ENCODE measurements at regions not wholly inside any gene's neighbourhood (a gene's known extent, or its start where the extent isn't known, plus 50 kb on each side); places are given as distances from the start of the nearest gene placed in this dataset.

DNA sequence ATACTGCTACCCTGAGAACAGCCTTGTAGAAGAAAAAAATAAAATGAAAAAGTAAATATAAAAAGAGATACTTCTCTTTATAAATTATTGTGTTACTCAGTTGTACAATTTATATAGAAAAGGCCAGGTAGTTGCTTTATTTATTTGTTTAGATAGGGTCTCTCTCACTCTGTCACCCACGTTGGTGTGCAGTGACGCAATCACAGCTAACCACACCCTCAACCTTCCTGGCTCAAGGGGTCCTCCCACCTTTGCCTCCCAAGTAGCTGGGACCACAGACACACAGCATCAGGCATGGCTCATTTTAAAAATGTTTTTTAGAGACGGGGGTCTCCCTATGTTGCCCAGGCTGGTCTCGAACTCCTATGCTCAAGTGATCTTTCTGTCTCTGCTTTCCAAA lies 175.4 kb upstream of the PZP start:
- no peak overlapping the region for H3K4me2 ChIP-seq (ENCODE audit: low read length)
- no peak overlapping the region for H3K4me3 ChIP-seq (ENCODE audit: low read length)
- no peaks in the 10 kb centered on the region for H3K27me3 ChIP-seq (ENCODE audit: control insufficient read depth, insufficient read depth, low read length)
- no peak overlapping the region for H3K9ac ChIP-seq (ENCODE audit: low read depth, low read length)
- no peaks in the 10 kb centered on the region for H3K36me3 ChIP-seq (ENCODE audit: insufficient read depth, low read length)
- no peaks in the 10 kb centered on the region for H3K9me3 ChIP-seq (replicated peaks; ENCODE audit: low read length)
- H3K4me1 ChIP-seq (ENCODE audit: control insufficient read depth, insufficient read depth, low read length), result no peaks in the 10 kb centered on the region

DNA sequence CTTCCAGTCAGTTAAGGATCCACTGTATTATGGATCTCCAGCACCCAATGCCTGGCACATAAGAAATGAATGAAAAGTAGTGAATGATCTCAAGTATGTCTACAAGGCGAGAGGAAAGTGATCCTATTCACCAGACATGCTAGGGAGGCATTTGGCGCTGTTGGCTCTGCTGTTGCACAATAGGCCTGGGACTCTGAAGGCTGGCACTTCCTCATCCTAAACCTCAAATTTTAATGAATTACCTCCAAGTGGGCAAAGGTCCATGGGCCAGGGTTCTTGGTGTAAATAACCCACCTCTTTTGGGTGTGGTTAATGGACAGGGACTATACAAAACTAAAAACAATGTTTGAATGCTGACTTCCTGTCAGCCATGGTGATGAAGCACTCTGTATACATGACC lies 173.4 kb upstream of the PZP start:
- Histone ChIP-seq H3K4me3 (ENCODE audit: low read length) (no peak overlapping the region), H3K9me3 (replicated peaks; ENCODE audit: low read length) (no peaks in the 10 kb centered on the region), H3K9ac (ENCODE audit: low read depth, low read length) (no peak overlapping the region), H3K36me3 (ENCODE audit: insufficient read depth, low read length) (no peaks in the 10 kb centered on the region), H3K4me2 (ENCODE audit: low read length) (no peak overlapping the region), H3K27me3 (ENCODE audit: control insufficient read depth, insufficient read depth, low read length) (peaks cover 5% of the 10 kb centered on the region), H3K4me1 (ENCODE audit: control insufficient read depth, insufficient read depth, low read length) (no peaks in the 10 kb centered on the region)

DNA sequence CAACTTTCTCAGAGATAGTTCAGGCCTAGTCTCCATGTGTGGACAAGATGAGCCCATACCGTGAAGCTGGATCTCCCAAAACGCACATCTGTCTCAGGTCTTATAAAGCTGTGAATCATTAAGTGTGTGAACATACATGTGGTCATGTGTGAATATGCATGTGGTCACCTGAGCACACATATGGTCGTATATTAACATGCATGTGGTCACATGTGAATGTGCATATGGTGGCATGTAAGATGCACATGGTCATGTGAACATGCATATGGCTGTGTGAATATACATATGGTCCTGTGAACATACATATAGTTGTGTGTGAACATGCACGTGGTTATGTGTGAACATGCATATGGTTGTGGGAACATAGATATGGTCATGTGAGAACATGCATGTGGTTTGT lies 172.5 kb upstream of the PZP start:
- peaks cover 5% of the 10 kb centered on the region for H3K27me3 ChIP-seq (ENCODE audit: control insufficient read depth, insufficient read depth, low read length)
- H3K4me1 ChIP-seq (ENCODE audit: control insufficient read depth, insufficient read depth, low read length), result no peaks in the 10 kb centered on the region
- no peak overlapping the region for H3K4me2 ChIP-seq (ENCODE audit: low read length)
- H3K9ac ChIP-seq (ENCODE audit: low read depth, low read length), result no peak overlapping the region
- no peak overlapping the region for H3K4me3 ChIP-seq (ENCODE audit: low read length)
- H3K9me3 ChIP-seq (replicated peaks; ENCODE audit: low read length), result no peaks in the 10 kb centered on the region
- no peaks in the 10 kb centered on the region for H3K36me3 ChIP-seq (ENCODE audit: insufficient read depth, low read length)

DNA sequence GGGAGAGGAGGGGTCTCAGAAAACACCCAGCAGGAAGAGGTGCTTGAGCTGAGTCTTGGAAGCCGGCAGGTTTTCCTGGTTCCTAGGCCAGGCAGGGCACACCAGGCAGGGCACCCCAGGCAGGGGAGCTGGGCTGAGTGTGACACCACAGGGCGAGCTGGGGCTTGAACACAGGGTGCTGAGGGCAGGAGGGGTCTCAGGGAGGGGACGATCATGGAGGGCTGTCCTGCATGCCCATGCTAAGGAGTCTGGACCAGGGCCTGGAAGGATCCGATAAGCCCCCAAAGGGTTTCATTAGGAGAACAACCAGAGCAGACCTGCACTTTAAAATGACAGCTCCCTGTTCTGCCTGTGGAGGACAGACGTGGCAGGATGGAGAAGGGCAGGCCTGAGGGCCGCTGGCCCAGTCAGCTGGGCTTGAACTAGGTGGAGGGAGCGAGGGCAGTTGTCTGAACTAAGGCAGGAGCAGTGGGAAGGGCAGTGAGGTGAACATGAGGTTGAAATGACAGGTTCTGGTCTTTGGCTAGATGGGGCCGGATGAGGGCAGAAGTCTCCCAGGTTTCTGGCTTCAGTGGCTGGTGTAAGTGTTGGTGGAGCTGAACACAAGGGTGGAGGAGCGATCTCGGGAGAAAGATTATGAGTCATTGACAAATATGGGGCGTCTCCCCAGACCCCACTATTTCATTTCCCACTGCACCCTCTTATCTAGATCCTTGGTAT lies 171.0 kb upstream of the PZP start:
- Histone ChIP-seq H3K36me3 (ENCODE audit: insufficient read depth, low read length) (no peaks in the 10 kb centered on the region), H3K9me3 (replicated peaks; ENCODE audit: low read length) (no peaks in the 10 kb centered on the region), H3K4me3 (ENCODE audit: low read length) (no peak overlapping the region), H3K4me2 (ENCODE audit: low read length) (no peak overlapping the region), H3K4me1 (ENCODE audit: control insufficient read depth, insufficient read depth, low read length) (no peaks in the 10 kb centered on the region), H3K27me3 (ENCODE audit: control insufficient read depth, insufficient read depth, low read length) (peaks cover 5% of the 10 kb centered on the region), H3K9ac (ENCODE audit: low read depth, low read length) (no peak overlapping the region)

DNA sequence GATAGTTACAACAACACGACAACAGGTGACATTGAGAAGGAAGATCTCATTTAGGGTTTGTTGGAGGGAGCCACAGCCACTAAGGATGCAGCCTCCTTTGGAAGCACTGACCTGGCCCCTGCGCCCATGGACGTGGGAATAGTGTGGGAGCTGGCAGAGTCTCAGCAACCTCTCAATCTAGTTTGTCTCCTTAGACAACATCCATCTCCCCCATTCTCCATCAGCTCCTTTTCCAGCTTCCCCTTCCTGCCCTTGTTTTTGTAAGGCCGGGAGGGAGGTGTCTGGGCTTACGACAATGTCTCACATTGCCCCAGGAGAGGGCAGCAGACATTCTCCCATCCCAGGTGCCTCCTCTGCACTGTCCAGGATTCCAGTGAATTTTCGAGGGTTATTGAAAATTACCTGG lies 170.2 kb upstream of the PZP start:
- Histone ChIP-seq H3K27me3 (ENCODE audit: control insufficient read depth, insufficient read depth, low read length) (peaks cover 5% of the 10 kb centered on the region), H3K9ac (ENCODE audit: low read depth, low read length) (no peak overlapping the region), H3K9me3 (replicated peaks; ENCODE audit: low read length) (no peaks in the 10 kb centered on the region), H3K4me1 (ENCODE audit: control insufficient read depth, insufficient read depth, low read length) (no peaks in the 10 kb centered on the region), H3K4me2 (ENCODE audit: low read length) (no peak overlapping the region), H3K4me3 (ENCODE audit: low read length) (no peak overlapping the region), H3K36me3 (ENCODE audit: insufficient read depth, low read length) (no peaks in the 10 kb centered on the region)

DNA sequence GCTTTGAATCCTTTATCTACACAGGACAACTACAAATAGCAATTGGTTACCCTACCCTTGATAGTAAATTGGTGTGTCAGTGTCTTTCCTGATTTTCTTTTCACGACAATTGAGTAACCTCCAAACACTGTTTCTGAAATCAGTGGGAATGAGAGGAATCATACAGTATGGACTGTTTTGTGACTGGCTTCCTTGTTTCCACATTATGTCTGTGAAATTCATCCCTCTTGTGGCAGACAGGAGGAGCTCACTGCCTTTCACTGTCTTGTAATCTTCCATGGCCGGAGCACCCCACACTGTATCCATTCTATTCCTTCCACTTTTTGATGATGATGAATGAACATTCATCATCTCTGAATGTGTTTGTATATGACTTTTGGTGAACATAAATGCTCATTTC lies 164.0 kb upstream of the PZP start:
- Histone ChIP-seq H3K9me3 (replicated peaks; ENCODE audit: low read length) (no peaks in the 10 kb centered on the region), H3K4me1 (ENCODE audit: control insufficient read depth, insufficient read depth, low read length) (no peaks in the 10 kb centered on the region), H3K4me2 (ENCODE audit: low read length) (no peak overlapping the region), H3K9ac (ENCODE audit: low read depth, low read length) (no peak overlapping the region), H3K27me3 (ENCODE audit: control insufficient read depth, insufficient read depth, low read length) (peaks cover 3% of the 10 kb centered on the region), H3K36me3 (ENCODE audit: insufficient read depth, low read length) (no peaks in the 10 kb centered on the region), H3K4me3 (ENCODE audit: low read length) (no peak overlapping the region)

DNA sequence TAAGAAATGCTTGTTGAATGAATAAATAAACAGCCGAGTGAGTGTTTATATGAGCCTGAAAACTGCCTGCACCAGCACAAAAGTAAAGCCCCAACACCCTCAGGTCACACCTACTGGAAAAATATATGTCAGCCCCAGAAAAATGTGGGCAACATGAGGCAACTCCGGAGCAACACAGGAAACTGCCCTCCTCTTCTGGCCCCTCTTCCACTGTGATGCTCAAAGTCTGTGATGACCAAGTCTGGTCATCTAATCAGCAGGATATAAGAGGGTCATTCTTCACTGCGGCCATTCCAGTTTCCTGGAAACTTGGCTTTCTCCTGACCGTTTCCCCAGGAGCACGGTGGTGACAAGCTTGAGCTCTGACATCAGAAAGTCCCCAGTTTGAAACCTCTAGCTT lies 159.6 kb upstream of the PZP start:
- no peaks in the 10 kb centered on the region for H3K27me3 ChIP-seq (ENCODE audit: control insufficient read depth, insufficient read depth, low read length)
- H3K4me2 ChIP-seq (ENCODE audit: low read length), result no peak overlapping the region
- H3K9me3 ChIP-seq (replicated peaks; ENCODE audit: low read length), result peaks cover 5% of the 10 kb centered on the region
- no peak overlapping the region for H3K4me3 ChIP-seq (ENCODE audit: low read length)
- H3K4me1 ChIP-seq (ENCODE audit: control insufficient read depth, insufficient read depth, low read length), result peaks cover 15% of the 10 kb centered on the region
- no peak overlapping the region for H3K9ac ChIP-seq (ENCODE audit: low read depth, low read length)
- no peaks in the 10 kb centered on the region for H3K36me3 ChIP-seq (ENCODE audit: insufficient read depth, low read length)

DNA sequence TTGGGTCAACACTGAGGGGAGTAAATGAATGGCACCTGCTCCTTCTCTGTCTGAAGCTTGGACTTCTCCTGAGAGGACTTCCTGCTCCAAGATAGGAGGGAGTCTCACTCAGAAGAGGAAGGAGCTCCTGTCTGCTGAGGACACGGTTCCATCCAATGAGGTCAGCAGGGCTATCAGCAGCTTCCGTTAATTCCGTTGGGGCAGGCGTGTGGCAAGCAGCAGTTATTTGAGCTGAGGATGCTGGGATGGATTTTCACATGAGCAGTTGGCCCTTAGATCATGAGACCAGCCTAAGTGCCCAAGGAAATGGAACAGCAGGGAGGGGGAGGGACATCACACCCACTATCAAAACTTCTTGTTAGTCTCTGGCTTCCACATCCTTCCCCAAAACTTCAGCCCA lies 159.0 kb upstream of the PZP start:
- no peaks in the 10 kb centered on the region for H3K27me3 ChIP-seq (ENCODE audit: control insufficient read depth, insufficient read depth, low read length)
- H3K36me3 ChIP-seq (ENCODE audit: insufficient read depth, low read length), result no peaks in the 10 kb centered on the region
- no peak overlapping the region for H3K4me2 ChIP-seq (ENCODE audit: low read length)
- peaks cover 5% of the 10 kb centered on the region for H3K9me3 ChIP-seq (replicated peaks; ENCODE audit: low read length)
- no peak overlapping the region for H3K9ac ChIP-seq (ENCODE audit: low read depth, low read length)
- H3K4me1 ChIP-seq (ENCODE audit: control insufficient read depth, insufficient read depth, low read length), result peaks cover 15% of the 10 kb centered on the region
- no peak overlapping the region for H3K4me3 ChIP-seq (ENCODE audit: low read length)

DNA sequence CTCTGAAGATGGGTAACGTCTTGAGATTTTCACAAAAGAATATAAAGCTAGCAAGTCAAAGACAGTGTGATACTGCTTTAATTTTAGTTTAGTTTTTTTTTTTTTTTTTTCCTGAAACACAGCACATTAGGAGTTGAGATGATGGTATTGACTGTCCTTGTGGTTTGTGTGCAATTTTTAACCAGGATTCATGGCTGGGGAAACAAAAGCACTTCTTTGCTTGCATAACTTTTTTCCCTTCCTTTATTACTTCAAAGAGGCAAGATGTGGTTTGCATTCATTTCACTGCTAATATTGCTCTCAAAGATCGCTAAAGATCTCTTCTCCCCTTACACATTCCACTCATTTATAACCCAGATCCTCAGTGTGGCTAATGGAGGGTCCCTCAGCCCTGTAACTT lies 157.1 kb upstream of the PZP start:
- Histone ChIP-seq H3K4me1 (ENCODE audit: control insufficient read depth, insufficient read depth, low read length) (peaks cover 15% of the 10 kb centered on the region), H3K4me3 (ENCODE audit: low read length) (no peak overlapping the region), H3K9me3 (replicated peaks; ENCODE audit: low read length) (peaks cover 5% of the 10 kb centered on the region), H3K27me3 (ENCODE audit: control insufficient read depth, insufficient read depth, low read length) (no peaks in the 10 kb centered on the region), H3K9ac (ENCODE audit: low read depth, low read length) (no peak overlapping the region), H3K4me2 (ENCODE audit: low read length) (peak overlapping the region; percentile 57), H3K36me3 (ENCODE audit: insufficient read depth, low read length) (no peaks in the 10 kb centered on the region)

DNA sequence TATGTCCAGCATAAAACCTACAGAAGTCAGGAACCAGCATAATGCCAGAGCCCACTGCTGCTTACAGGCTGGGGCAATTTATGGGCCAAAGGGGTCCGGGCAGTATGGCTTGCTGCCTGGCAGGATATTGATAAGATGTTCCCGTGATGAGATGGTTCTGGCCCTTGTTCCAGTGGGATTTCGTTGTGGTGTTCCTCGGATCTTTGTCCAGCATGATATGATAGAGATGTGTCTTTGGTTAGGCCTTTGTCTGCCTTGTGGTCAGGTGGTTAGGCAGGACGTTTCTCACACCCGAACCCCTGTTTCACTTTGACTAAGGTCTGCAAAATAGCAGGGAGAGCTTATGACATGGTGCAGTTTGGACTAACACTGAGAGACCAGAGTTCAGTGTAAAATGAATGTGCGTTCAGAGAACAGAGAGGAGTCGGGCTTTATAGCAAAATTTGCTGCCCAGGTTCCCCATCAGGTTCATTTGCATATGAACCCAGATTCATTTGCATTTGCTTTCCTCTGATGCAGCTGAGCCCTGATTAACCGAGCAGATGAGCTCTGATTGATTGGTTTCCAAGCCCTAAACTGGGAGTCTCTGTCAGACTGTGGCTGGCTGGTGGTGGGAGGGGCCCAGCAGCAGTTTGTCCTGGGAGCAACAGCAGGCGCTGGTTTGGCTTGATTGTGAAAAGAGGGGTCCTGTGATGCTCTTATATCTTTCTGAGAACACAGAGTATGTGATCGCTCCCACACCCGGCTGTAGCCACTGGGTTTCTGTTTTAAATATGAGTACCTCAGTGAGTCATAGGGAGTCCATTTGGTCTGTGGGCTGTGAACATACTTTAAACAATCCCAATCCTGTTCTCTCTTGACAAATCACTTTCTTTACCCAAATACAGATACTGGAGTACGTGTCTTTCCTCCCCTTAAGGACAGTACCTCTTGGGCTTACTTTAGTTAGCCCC lies 156.3 kb upstream of the PZP start:
- H3K4me1 ChIP-seq (ENCODE audit: control insufficient read depth, insufficient read depth, low read length), result peaks cover 15% of the 10 kb centered on the region
- peak overlapping the region; percentile 44 for H3K4me3 ChIP-seq (ENCODE audit: low read length)
- H3K9ac ChIP-seq (ENCODE audit: low read depth, low read length), result no peak overlapping the region

DNA sequence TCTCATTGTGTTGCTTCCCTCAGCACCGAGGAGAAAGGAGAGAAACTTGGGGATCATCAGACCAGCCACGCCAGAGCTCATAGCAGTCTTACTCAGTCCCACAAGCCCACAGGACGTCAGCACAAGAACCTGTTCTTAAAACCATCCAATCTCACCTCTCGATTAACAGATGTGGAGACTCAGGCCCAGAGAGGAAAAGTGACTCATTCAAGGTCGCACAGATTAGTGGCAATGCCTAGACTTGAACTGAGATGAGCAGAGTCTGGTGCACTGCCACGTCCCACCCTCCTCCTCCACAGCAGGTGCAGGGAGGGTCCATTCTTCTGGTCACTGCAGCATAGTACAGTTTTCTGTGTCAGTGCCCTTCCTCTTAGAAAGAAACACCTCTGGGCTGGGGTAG lies 154.9 kb upstream of the PZP start:
- Histone ChIP-seq H3K4me3 (ENCODE audit: low read length) (no peak overlapping the region), H3K36me3 (ENCODE audit: insufficient read depth, low read length) (no peaks in the 10 kb centered on the region), H3K27me3 (ENCODE audit: control insufficient read depth, insufficient read depth, low read length) (no peaks in the 10 kb centered on the region), H3K9ac (ENCODE audit: low read depth, low read length) (no peak overlapping the region), H3K9me3 (replicated peaks; ENCODE audit: low read length) (peaks cover 5% of the 10 kb centered on the region), H3K4me2 (ENCODE audit: low read length) (no peak overlapping the region), H3K4me1 (ENCODE audit: control insufficient read depth, insufficient read depth, low read length) (peaks cover 15% of the 10 kb centered on the region)

More for the DNA sequence above, 156.3 kb upstream of the PZP start:
- Histone ChIP-seq H3K27me3 (ENCODE audit: control insufficient read depth, insufficient read depth, low read length) (no peaks in the 10 kb centered on the region), H3K4me2 (ENCODE audit: low read length) (peak overlapping the region; percentile 57), H3K9me3 (replicated peaks; ENCODE audit: low read length) (peaks cover 5% of the 10 kb centered on the region), H3K36me3 (ENCODE audit: insufficient read depth, low read length) (no peaks in the 10 kb centered on the region)
